K562 (cell line): ENCODE measurements at regions not wholly inside any gene's neighbourhood (a gene's known extent, or its start where the extent isn't known, plus 50 kb on each side); places are given as distances from the start of the nearest gene placed in this dataset.

Source experiments
- ATAC-seq: fragments of 200-7000 bp; cut with Tn5 transposase; 3 replicates; pipeline ENCODE4 v1.9.1; 2020; ENCODE audit warnings: moderate library complexity
- BruUV-seq: library from RNA; stranded (reverse); fragments of 400-500 nt; replicated peaks from 2 replicates; lab custom pipeline; 2021; lab: Mats Ljungman, UMichigan
- CTCF ChIA-PET: fragments of 300-600 bp; formaldehyde crosslinking; extraction: SDS; loops from one replicate; lab custom pipeline; 2021; ENCODE audit warnings: low intra/inter-chr PET ratio; lab: Yijun Ruan, JAX
- POLR2A ChIA-PET: fragments of 300-600, 350-650 bp; sonication (Branson Sonifier 250); formaldehyde crosslinking; extraction: SDS; loops from one replicate; lab custom pipeline; 2021; ENCODE audit warnings: antibody characterized with exemption, inconsistent platforms; lab: Yijun Ruan, JAX
- DNase-seq, 4 experiments: peaks; one replicate each; pipeline versions ENCODE4 v3.0.0 to v3.0.0-alpha.2; 2011 to 2018; ENCODE audit warnings: low spot score in 3 of 4, mixed read lengths in 3 of 4; ENCODE audit errors: extremely low read depth in 1 of 4
- FAIRE-seq: peaks from 2 replicates; lab custom pipeline; 2011; peaks lifted over from hg19 to GRCh38; lab: Jason Lieb, UNC
- H2AFZ ChIP-seq: 2 replicates; pipeline ENCODE4 v1.6.0; 2011; ENCODE audit warnings: low read depth, low read length, control low read depth, inconsistent platforms
- H3K27ac ChIP-seq: fragments of 200-600 bp; 3 replicates; pipeline ENCODE4 v1.8.0; 2011; ENCODE audit warnings: low read depth, mild to moderate bottlenecking, control low read depth, inconsistent platforms, low read length, moderate library complexity, mixed read lengths; ENCODE audit errors: extremely low read depth
- H3K27me3 ChIP-seq, 2 experiments: fragments of 300-600 bp in 1 of 2; 2 replicates in 1 of 2; 3 replicates in 1 of 2; pipeline versions ENCODE4 v1.6.0 to v1.8.0; 2011; ENCODE audit warnings: inconsistent platforms in 2 of 2, low read length in 2 of 2, mild to moderate bottlenecking in 1 of 2, mixed read lengths in 1 of 2, moderate library complexity in 1 of 2; ENCODE audit not compliant: control insufficient read depth in 2 of 2, insufficient read depth in 2 of 2
- H3K36me3 ChIP-seq: fragments of 300-600 bp; 3 replicates; pipeline ENCODE4 v1.8.0; 2011; ENCODE audit warnings: mild to moderate bottlenecking, low read length, inconsistent platforms; ENCODE audit not compliant: control insufficient read depth, insufficient read depth
- H3K4me1 ChIP-seq, 2 experiments: fragments of 200-600 bp in 1 of 2; replicated peaks in 1 of 2; 2 replicates in 1 of 2; 3 replicates in 1 of 2; pipeline versions ENCODE4 v1.5.1 to v1.8.0; 2011; ENCODE audit warnings: inconsistent platforms in 2 of 2, low read length in 2 of 2, mild to moderate bottlenecking in 1 of 2, mixed read lengths in 1 of 2, moderate library complexity in 1 of 2; ENCODE audit not compliant: control insufficient read depth in 2 of 2, insufficient read depth in 2 of 2
- H3K4me2 ChIP-seq: 2 replicates; pipeline ENCODE4 v1.6.1; 2011; ENCODE audit warnings: low read length, control low read depth, inconsistent platforms, mixed read lengths; ENCODE audit not compliant: insufficient read depth
- H3K4me3 ChIP-seq: fragments of 200-600 bp; sonication (generic), shearing (Covaris generic); 2 replicates; pipeline ENCODE4 v1.5.1; 2016; ENCODE audit warnings: control low read depth, inconsistent platforms
- H3K79me2 ChIP-seq: fragments of 200-600 bp; 3 replicates; pipeline ENCODE4 v1.8.0; 2011; ENCODE audit warnings: low read length, inconsistent platforms; ENCODE audit not compliant: control insufficient read depth, insufficient read depth
- H3K9ac ChIP-seq, 2 experiments: 2 replicates each; pipeline versions ENCODE4 v1.6.0 to v1.6.1; 2011; ENCODE audit warnings: low read depth in 2 of 2, low read length in 2 of 2, control low read depth in 1 of 2, inconsistent platforms in 1 of 2, mild to moderate bottlenecking in 1 of 2, mixed read lengths in 1 of 2; ENCODE audit not compliant: insufficient read depth in 1 of 2
- H3K9me1 ChIP-seq: one replicate; pipeline ENCODE4 v1.6.0; 2011; ENCODE audit warnings: inconsistent platforms, mild to moderate bottlenecking, low read length, moderate library complexity; ENCODE audit not compliant: control insufficient read depth, insufficient read depth
- H3K9me3 ChIP-seq: replicated peaks from 2 replicates; pipeline ENCODE4 v1.5.1; 2011; ENCODE audit warnings: low read depth, low read length, inconsistent platforms; ENCODE audit not compliant: control insufficient read depth, insufficient read depth
- H4K20me1 ChIP-seq: replicated peaks from 2 replicates; pipeline ENCODE4 v1.6.1; 2011; ENCODE audit warnings: low read length, inconsistent platforms, mixed read lengths; ENCODE audit not compliant: control insufficient read depth, insufficient read depth
- BMI1 ChIP-seq: fragments of 150-350 bp; IDR thresholded peaks from 2 replicates; pipeline ENCODE4 v1.6.1; 2014; ENCODE audit warnings: low read length
- ELK3 ChIP-seq: fragments of 450-650 bp; formaldehyde crosslinking; IDR thresholded peaks from 2 replicates; pipeline ENCODE4 v1.4.0; 2020; ENCODE audit warnings: mild to moderate bottlenecking
- FOSL1 ChIP-seq: fragments of 200-800 bp; sonication (Bioruptor generic); conservative IDR thresholded peaks from 2 replicates; pipeline ENCODE4 v1.6.1; 2016; ENCODE audit warnings: missing genetic modification characterization, missing compliant biosample characterization
- MNT ChIP-seq, 2 experiments: fragments of 450-650 bp; conservative IDR thresholded peaks; 2 replicates each; pipeline ENCODE4 v1.6.1; 2017; ENCODE audit warnings: mild to moderate bottlenecking in 2 of 2, moderate library complexity in 2 of 2
- REST ChIP-seq, 2 experiments: fragments of 450-650 bp; formaldehyde crosslinking in 1 of 2; IDR thresholded peaks; 2 replicates each; pipeline versions ENCODE4 v1.4.0 to v1.6.1; 2014 to 2020; ENCODE audit warnings: mild to moderate bottlenecking in 2 of 2, borderline replicate concordance in 1 of 2, low read depth in 1 of 2
- STAG1 ChIP-seq: sonication (generic); formaldehyde crosslinking; IDR thresholded peaks from 2 replicates; pipeline ENCODE4 v1.5.0; 2020; ENCODE audit warnings: missing genetic modification reagents, borderline replicate concordance
- ZBTB8A ChIP-seq: fragments of 450-650 bp; IDR thresholded peaks from 2 replicates; pipeline ENCODE4 v1.6.1; 2018; ENCODE audit warnings: mild to moderate bottlenecking, moderate library complexity; ENCODE audit not compliant: partially characterized antibody
- ZC3H8 ChIP-seq: fragments of 450-650 bp; IDR thresholded peaks from 2 replicates; pipeline ENCODE4 v1.6.1; 2017
- ZNF445 ChIP-seq: fragments of 250-450 bp; sonication (Bioruptor Pico); IDR thresholded peaks from 2 replicates; pipeline ENCODE4 v1.4.0; 2020; ENCODE audit warnings: low read depth, mild to moderate bottlenecking, moderate library complexity
- ZNF655 ChIP-seq: fragments of 250-450 bp; sonication (Bioruptor Pico); IDR thresholded peaks from 2 replicates; pipeline ENCODE4 v1.5.0; 2021
- WGBS: fragments of 100-300 bp; shearing (Covaris generic); methylation state at CpG from one replicate; pipeline ENCODE4 v1.1.6; 2016; ENCODE audit warnings: low coverage, mixed read lengths; ENCODE audit not compliant: insufficient coverage; ENCODE audit errors: missing lambda C conversion rate; 5-methylcytosine and 5-hydroxymethylcytosine counted together
- in situ Hi-C: fragments of 300-500 bp; cut with MboI; formaldehyde crosslinking; loops from 4 replicates; pipeline ENCODE4 v1.15.0; 2018; ENCODE audit warnings: inconsistent platforms, mixed read lengths
- intact Hi-C: fragments of 100-400 bp; cut with micrococcal nuclease; formaldehyde crosslinking; loops from 2 replicates; pipeline ENCODE4 v1.14.2; 2022

GRCh38 chr7:17554341-17555015, 256.0 kb downstream of the AHR start:
- no peak overlapping the region for H3K9ac ChIP-seq
- no peaks in the 10 kb centered on the region for H3K27me3 ChIP-seq
- H4K20me1 ChIP-seq, result no peaks in the 10 kb centered on the region
- ATAC-seq (no peak), DNase-seq (no peak), FAIRE-seq (no peak)
- H2AFZ ChIP-seq, result no peak overlapping the region
- H3K36me3 ChIP-seq, result no peaks in the 10 kb centered on the region
- no peak overlapping the region for H3K4me3 ChIP-seq
- intact Hi-C loops, result no loop called here
- H3K4me1 ChIP-seq, result no peaks in the 10 kb centered on the region
- CTCF ChIA-PET, result no interaction called here
- H3K9me3 ChIP-seq, result no peaks in the 10 kb centered on the region
- H3K27ac ChIP-seq, result no peak overlapping the region
- no peaks in the 10 kb centered on the region for H3K9me1 ChIP-seq
- 0% methylated on average over 7 of the region's 7 CpGs for WGBS
- no TSS peak for BruUV-seq
- in situ Hi-C loops, result no loop called here
- H3K79me2 ChIP-seq, result no peaks in the 10 kb centered on the region
- no peak overlapping the region for H3K4me2 ChIP-seq
- POLR2A ChIA-PET, result no interaction called here
- TF ChIP-seq ZNF655 (CRISPR knock-in tag), result no peak
- TF ChIP-seq ELK3 (CRISPR knock-in tag), result no peak
- no peak for TF ChIP-seq BMI1
- TF ChIP-seq ZBTB8A, result no peak
- no peak for TF ChIP-seq STAG1 (CRISPR knock-in tag)
- no peak for TF ChIP-seq ZC3H8
- TF ChIP-seq FOSL1 (tag), result no peak
- no peak for TF ChIP-seq REST (IDR thresholded peaks at IDR 0.05; ENCODE audit: borderline replicate concordance)
- TF ChIP-seq REST (CRISPR knock-in tag; IDR thresholded peaks at IDR 0.05; ENCODE audit: low read depth), result no peak
- no peak for TF ChIP-seq MNT (conservative IDR thresholded peaks at IDR 0.05)
- TF ChIP-seq ZNF445 (CRISPR knock-in tag), result no peak
